IPS-18c (cell line): ENCODE measurements at regions not wholly inside any gene's neighbourhood (a gene's known extent, or its start where the extent isn't known, plus 50 kb on each side); places are given as distances from the start of the nearest gene placed in this dataset.

Experiments used
- H3K4me3 ChIP-seq: 2 replicates; pipeline ENCODE4 v1.7.0; 2013; ENCODE audit warnings: low read depth, mild to moderate bottlenecking, low read length, moderate library complexity; ENCODE audit not compliant: insufficient read depth
- H3K9me3 ChIP-seq: one replicate; pipeline ENCODE4 v1.6.1; 2013; ENCODE audit warnings: mild to moderate bottlenecking, low read length, moderate library complexity; ENCODE audit not compliant: control insufficient read depth, insufficient read depth

DNA sequence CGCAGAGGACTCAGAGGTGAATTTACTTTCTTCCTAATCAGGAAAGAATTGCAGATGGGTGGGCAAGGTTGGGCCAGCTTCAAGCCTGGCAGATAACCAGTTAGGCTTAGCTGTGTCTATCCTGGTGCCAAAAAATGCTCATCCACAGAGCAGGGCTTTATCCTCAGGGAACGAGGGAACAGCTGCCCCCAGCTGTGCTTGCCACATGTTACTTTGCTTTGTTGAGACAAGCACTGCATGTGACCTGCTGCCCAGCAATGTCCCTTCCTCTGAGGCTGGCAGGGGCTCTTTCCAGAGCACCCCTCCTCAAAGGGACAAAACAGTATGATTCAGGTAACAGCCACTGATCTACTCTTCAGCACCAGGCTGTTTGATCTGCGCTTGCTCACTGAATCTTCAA is 505.1 kb upstream of the USP24 start:
- H3K4me3 ChIP-seq: no peak overlapping the region
- no peaks in the 10 kb centered on the region for H3K9me3 ChIP-seq

DNA sequence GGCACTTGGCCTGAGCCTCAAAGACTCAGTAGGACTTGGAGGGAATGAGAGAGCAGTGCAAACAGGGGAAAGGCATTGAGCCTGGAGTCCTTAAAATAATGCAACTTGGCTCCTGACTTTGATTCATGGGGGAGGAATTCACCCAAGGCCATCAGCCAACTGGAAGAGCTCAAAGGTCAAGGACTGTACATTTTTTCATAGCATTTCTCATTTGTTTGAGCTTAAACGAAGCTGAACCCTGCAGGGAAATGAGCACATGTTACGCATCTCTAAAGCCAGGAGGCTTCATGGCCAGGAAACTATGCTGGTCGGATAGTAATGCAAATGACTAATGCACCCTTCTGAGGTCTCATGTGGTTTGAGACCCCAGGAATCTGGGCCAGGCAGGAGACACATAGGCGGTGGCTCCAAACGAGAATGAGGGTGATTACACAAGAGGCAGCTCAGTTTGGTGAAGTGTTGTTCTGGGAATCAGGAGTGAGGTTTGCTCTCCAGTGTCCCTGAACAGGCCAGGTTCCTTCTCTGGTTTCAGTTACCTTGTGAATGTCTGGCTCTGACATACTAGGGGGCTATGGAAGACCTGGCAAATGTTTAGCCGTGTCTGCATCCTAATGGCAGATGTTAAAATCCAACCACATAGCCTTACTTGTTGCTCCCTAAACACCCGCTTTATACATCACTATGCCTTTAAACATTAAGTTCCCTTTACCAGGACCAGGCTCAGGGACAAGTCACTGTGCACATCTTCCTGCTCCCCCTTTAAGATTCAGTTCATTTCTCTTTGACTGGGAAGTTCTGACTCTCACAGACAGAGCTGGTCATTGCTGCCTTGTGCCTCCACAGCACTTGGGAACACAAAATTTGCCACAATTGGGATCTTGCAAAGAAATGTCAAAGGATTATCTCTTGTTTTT is 503.9 kb upstream of the USP24 start:
- no peak overlapping the region for H3K4me3 ChIP-seq

DNA sequence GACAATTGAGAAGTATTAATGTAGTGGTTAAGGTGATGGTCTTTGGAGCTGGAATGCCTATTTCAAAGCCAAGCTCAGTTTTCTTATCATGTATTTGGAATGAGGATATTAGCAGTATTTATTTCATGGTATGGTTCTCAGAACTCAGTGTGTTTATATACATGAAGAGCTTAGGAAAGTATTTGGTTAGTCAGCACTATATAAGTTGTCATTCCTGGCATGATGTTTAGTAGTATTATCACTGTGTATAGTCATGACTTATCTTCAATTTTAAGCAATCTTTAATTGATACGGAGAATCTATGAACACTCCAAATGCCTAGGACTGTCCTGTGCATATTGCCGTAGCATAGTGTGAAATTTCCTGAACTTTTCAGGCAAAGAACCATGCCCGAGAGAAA is 501.9 kb upstream of the USP24 start:
- H3K4me3 ChIP-seq: no peak overlapping the region
- peaks cover 3% of the 10 kb centered on the region for H3K9me3 ChIP-seq

More for the DNA sequence above, 503.9 kb upstream of the USP24 start:
- H3K9me3 ChIP-seq: no peaks in the 10 kb centered on the region

DNA sequence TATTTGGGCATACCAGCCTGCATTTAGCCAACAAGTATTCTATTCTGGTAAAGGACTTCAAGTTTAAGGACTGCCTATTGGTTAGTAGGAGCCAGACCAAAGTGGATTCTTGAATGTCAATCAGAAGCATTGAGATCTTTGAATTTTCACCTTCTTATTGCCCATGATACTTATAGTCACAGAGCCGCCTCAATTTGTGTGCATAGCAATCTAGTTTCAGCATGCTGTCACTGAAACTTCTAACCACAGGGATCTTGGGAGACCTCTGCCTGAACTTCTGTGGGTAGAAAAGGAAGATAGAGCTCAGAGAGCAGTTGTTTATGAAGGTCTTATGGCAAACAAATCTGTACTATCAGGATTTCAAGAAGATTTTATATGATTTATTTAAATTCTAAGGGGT is 501.4 kb upstream of the USP24 start:
- H3K4me3 ChIP-seq: no peak overlapping the region
- H3K9me3 ChIP-seq: peaks cover 3% of the 10 kb centered on the region

DNA sequence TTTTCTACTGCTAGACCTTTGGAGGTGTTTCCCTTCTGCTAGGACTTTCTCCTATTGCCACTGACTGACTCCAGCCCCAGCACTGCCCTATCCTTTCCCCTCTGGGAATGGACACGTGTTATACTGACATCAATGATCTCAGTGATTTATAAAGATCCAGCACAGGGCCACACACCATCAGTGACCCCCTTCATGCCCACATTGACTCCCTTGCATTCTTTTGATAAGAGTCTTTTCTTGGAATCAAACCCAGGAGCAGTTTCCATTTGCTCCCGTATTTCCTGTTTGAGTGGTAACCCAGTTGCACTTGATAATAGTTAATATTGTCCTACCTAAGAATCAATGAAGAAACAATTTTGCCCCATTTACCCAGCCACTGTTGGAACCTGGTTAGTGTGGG is 501.0 kb upstream of the USP24 start:
- Histone ChIP-seq H3K9me3 (peaks cover 3% of the 10 kb centered on the region), H3K4me3 (no peak overlapping the region)

DNA sequence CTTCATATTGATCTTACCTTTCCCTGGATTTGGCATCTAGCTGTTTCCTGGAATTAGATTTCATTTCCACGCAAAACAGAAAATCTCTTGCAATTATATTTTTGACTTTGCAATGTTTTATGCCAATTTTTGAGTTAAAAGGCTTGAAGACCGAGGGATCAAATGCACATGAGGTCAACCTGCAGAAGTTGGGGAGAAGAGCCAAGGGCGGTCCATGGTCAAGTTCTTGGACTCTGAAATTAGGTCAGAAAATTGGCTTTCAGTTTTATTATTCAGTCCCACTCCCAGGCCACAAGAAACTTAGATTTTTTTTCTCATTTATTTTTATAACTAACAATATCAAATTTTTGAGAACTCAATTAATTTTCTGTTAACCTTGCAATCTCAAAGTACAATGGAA is 499.1 kb upstream of the USP24 start:
- no peak overlapping the region for H3K4me3 ChIP-seq
- peaks cover 3% of the 10 kb centered on the region for H3K9me3 ChIP-seq

DNA sequence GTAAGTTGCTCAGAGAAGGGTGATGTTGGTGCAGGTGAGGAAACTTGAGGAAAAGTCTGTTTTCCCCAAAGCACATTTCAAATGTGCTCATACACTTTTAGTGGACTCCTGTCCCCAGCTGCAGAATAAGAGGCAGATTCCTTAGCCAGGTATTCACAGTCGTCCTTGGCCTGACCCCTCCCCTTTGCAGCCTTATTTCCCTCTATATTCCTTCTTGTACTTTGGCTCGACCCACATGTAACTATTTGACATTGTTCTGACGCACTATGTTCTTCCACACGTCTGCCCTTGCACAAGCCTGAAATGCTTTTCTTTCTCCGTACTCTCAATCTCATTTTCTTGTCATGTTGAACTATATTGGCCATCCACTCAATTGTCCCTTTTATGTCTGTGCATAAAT is 498.4 kb upstream of the USP24 start:
- Histone ChIP-seq H3K4me3 (no peak overlapping the region), H3K9me3 (peaks cover 3% of the 10 kb centered on the region)

DNA sequence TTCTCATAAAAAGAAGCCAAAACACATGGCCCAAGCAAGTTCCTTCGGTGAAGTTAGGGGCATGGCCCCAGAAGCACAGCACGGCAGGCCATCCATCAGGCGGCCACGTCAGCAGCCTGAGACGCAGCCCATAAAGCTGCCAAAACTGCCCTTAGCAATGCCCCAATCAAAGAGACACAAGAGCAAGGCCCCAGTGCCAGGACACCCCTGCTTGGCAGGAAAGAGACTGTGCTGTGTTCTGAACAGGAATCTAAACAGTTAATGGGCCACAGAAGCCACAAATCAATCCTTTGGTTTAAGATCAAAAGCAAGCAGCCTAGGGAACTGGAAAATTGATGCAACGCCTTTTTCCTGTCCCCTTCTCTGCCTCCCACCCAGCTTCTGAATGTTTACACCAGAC is 497.0 kb upstream of the USP24 start:
- peaks cover 3% of the 10 kb centered on the region for H3K9me3 ChIP-seq
- no peak overlapping the region for H3K4me3 ChIP-seq

DNA sequence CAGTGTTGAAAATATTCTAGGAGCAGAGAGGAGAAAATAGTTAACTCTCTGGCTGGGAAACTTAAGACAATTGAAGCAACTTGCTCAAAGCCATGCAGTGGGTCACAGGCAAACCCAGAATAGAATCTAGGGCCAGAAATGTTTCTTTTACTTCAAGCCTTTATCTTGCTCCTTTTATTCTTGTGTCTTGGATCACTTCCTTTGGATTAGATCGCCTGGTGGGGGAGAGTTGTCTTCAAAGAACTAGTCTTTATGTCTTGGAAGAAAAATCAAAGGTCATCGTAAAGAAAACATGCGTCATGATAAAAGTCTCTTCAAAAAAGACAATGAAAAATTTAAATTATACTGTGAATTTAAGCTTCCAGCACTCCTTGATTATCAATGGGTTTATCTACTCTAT is 493.6 kb upstream of the USP24 start:
- peaks cover 7% of the 10 kb centered on the region for H3K9me3 ChIP-seq
- no peak overlapping the region for H3K4me3 ChIP-seq

DNA sequence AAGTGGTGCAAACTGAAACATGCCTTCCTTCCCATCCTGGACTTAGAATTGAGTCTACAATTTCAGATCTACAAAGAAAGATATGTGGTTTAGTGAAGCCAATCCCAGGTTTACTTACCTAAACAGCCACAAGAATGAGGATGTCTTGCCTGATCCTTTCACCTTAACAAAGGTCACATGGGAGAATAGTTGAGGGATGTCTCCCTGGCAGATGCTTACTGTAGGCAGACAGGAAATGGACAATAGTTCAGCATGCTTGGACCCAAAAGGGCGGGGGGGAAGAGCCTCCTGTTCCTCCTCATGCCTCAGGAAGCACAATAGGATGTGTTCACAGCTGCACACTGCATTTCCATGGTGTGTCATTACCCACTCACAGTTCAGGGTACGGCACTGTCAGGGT is 492.7 kb upstream of the USP24 start:
- Histone ChIP-seq H3K9me3 (peaks cover 7% of the 10 kb centered on the region), H3K4me3 (no peak overlapping the region)

DNA sequence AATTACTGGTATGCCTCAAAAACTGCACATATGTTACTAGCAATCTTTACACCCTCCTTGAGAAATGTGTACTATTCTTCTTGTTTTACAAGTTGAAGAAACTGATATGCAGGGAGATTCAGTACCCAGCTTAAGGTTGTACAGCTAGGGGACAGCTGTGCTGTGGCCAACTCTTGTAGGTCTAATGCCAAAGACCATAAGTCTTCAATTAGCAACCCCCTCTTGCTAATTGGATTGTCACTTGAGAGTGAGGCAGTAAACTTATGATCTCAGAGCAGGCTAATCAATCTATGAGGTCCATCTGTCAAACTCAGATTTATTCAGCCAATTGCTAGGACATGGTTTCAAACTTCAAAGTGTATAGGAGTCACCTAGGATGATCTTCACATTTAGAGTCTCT is 492.0 kb upstream of the USP24 start:
- H3K9me3 ChIP-seq: peaks cover 4% of the 10 kb centered on the region
- no peak overlapping the region for H3K4me3 ChIP-seq

DNA sequence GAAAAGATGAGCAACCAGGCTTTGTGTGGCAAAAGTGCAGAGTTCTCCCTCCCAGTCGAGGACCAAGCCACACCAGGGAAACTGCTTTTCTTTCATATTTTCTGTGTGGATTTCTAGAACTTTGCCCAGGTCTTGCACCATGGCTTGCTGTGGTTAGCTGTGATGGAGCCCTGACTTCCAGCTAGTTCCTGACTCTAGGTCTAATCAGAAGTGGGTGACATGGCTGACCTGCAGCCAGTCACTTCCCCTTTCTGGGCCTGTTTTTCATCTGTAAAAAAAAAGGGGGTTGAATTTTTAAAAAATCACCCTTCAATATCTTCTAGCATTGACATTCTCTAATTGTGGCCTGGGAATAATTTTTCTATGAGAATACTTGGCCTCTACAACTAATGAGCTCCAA is 491.2 kb upstream of the USP24 start:
- Histone ChIP-seq H3K9me3 (peaks cover 4% of the 10 kb centered on the region), H3K4me3 (no peak overlapping the region)

DNA sequence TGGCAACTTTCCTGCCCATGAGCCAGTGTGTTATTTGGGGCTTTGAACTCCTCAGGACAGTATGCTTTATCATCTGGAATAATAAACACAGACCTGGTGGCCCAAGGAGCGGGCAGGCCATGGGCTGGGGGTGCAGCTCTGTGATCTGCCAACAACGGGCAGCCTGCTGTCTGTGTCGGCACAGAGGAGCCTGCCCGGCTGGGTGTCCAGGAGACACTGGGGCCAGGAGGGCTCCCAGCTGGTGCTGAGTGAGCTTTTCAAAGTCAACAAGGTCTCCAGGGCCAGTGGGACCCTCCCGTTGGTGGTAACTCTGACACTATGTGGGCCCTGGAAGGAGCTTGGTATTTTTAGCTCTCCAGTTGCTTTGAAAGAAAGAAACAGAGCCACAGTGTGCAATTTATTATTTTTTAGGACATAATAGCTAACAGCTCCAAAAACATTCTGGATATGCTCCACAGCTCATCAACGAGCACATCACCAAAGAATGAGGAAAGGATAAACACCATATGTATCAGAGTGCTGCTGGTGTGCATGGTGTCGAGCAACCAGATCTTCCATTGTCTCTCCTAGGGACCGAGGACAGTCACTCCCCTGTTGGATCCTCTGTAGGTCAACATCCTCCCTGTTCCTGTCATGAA is 488.7 kb upstream of the USP24 start:
- Histone ChIP-seq H3K4me3 (no peak overlapping the region), H3K9me3 (peaks cover 4% of the 10 kb centered on the region)

DNA sequence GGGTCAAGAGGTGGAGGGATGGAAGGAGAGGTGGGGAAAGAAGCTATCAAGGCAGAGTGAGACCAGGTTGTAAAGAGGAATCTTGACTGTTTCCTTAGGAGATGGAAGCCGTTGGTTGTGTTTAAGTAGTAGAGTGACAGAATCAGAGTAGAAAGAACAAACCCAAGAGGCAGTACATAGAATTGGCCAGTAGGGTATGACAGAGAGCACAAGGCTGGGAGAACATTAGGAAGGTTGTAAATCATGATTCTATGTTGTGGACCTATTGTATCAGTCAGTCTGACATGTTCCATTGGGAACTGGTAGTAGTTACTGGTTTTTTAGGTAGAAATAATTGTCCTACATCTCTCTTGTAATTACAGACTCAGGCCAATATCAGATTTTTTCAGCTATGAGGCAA is 486.9 kb upstream of the USP24 start:
- Histone ChIP-seq H3K9me3 (peaks cover 4% of the 10 kb centered on the region), H3K4me3 (no peak overlapping the region)

DNA sequence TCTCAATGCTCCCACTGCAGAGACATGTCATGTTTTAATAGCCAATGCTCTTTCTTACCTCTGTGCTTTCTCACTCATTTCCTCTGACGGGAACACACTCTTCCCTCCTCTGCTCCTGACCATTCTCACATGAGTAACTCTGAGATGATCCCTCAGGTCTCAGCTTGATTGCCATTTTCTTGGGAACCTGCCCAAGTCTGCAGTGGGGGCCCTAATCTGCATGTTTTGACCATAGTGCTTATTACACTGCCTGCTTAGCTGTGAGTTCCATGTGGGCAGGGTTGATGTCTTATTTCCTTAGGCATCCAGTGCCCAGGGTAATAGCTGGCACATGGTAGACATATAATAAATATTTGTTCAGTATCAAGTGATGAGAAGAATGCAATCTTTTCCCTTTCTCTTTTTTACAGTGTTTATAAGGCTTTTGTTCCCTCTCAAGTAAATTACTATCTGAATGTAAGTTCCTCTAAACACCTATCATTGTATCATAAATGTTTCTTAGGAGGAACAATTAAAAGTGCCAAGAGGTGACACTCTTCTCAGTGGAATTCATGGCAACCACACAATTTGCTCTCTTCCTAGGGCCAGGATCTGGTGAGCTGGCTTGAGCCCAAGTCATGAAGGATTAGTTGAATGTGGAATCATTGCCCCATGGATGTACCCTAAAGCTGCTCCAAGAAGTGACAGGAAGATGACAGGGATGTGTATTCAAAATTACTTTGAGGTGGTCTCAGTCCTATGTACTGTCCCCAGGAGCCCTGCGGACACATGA is 485.4 kb upstream of the USP24 start:
- peaks cover 4% of the 10 kb centered on the region for H3K9me3 ChIP-seq
- no peak overlapping the region for H3K4me3 ChIP-seq

DNA sequence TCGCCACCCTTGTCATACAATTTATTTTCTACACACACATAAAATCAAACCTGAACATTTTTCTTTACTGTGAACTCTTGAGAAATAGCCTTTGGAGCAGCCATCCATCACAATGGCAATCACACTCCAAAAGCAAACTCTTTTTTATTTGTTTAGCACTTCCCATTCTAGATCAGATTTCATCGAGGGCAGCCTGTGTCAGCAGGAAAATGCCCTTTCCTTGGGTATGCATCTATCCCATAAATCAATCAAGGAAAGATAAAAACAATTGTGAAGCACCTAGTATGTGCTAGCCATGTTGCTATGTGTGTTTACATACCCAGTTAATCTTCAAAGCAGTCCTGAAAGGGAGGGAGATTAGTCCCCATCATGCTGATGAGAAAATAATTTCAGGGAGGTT is 484.1 kb upstream of the USP24 start:
- no peaks in the 10 kb centered on the region for H3K9me3 ChIP-seq
- H3K4me3 ChIP-seq: no peak overlapping the region

DNA sequence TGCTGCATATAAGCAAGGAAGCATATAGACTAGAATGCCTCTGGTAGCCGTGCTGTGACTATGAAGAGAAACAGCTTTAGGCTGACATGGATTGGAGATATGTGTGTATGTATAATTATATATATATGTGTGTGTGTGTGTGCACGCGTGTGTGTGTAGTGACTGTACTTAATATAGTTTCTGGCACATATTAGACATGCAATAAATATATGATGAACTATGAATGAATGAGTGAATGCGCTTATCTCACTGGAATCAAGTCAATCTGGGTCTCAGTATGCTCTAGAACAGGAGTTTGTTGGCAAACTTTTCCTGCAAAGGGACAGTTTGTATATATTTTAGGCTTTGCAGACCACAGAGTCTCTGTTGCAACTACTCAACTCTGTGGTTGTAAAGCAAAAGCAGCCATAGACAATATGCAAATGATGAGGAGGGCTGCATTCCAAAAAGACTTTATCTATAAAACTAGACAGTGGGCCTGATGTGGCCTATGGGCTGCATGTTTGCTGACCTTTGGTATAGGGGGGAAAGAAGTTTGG is 482.9 kb upstream of the USP24 start:
- H3K9me3 ChIP-seq: no peaks in the 10 kb centered on the region
- no peak overlapping the region for H3K4me3 ChIP-seq

DNA sequence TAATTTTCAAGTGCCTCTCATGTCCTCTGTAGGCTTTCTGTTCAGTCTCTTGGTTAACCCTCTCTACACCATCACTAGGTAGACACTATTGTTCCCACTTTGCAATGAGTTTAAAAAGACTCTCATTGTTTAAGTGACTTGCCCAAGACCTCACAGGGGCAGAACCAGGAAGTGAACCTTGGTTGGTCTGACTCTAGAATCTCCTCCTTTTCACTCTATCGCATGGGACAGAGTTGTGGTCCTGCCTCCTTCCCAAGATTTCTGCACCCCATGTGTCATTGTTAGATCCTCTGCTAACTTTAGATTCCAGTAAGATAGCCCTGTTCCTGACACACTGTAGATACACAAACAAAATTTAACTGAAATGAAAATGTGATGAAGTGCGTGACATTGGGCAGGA is 481.7 kb upstream of the USP24 start:
- H3K4me3 ChIP-seq: no peak overlapping the region
- no peaks in the 10 kb centered on the region for H3K9me3 ChIP-seq
